ENCODE measurements at regions not wholly inside any gene's neighbourhood (a gene's known extent, or its start where the extent isn't known, plus 50 kb on each side); places are given as distances from the start of the nearest gene placed in this dataset.

GRCh38 chr9:13534006-13534405, 254.5 kb upstream of the MPDZ start:
- TF ChIP-seq CTCF (IDR thresholded peaks at IDR 0.05; ENCODE audit: extremely low read depth in 1 of 2, insufficient read depth in 1 of 2, low read depth in 1 of 2, low read length in 2 of 2) (no peak), POLR2AphosphoS5 (IDR thresholded peaks at IDR 0.05; ENCODE audit: insufficient read depth, low read depth, low read length) (no peak), MAX (IDR thresholded peaks at IDR 0.05; ENCODE audit: insufficient read depth, insufficient read length) (no peak), POLR2A (IDR thresholded peaks at IDR 0.05; ENCODE audit: low read depth, low read length) (no peak), EZH2 (IDR thresholded peaks at IDR 0.05; ENCODE audit: borderline replicate concordance, low read depth, low read length, severe bottlenecking) (no peak)

Data from endothelial cell of umbilical vein (primary cell).